ENCODE measurements at regions not wholly inside any gene's neighbourhood (a gene's known extent, or its start where the extent isn't known, plus 50 kb on each side); places are given as distances from the start of the nearest gene placed in this dataset.

GRCh38 chr18:45521777-45522176 lies 93.5 kb upstream of the SLC14A2 start:
- Histone ChIP-seq H2BK12ac (ENCODE audit: low read length) (no peak overlapping the region), H3K9me3 (replicated peaks in 1 of 2; ENCODE audit: control insufficient read depth in 2 of 2, insufficient read depth in 1 of 2, low read depth in 1 of 2, low read length in 2 of 2) (no peaks in the 10 kb centered on the region), H3K9ac (ENCODE audit: low read depth, low read length, poor library complexity) (no peak overlapping the region), H3K14ac (ENCODE audit: low read length) (no peak overlapping the region), H3K18ac (ENCODE audit: low read length) (no peak overlapping the region), H2BK5ac (ENCODE audit: low read length) (no peak overlapping the region), H3K4me2 (ENCODE audit: insufficient read depth, low read length, poor library complexity, severe bottlenecking) (no peak overlapping the region), H2BK15ac (ENCODE audit: low read length) (no peak overlapping the region), H3K23ac (ENCODE audit: low read depth, low read length, poor library complexity) (no peak overlapping the region), H2AK5ac (ENCODE audit: low read depth, low read length) (no peak overlapping the region), H2BK120ac (ENCODE audit: low read depth, low read length) (no peak overlapping the region), H4K8ac (ENCODE audit: low read depth, low read length) (no peak overlapping the region), H3K79me1 (ENCODE audit: low read depth, low read length) (no peaks in the 10 kb centered on the region), H3K4ac (ENCODE audit: low read length) (no peak overlapping the region), H3K27ac (replicated peaks; ENCODE audit: low read length) (no peak overlapping the region), H3K4me3 (ENCODE audit: low read length in 2 of 2) (no peak overlapping the region), H3K4me1 (ENCODE audit: control insufficient read depth in 2 of 2, insufficient read depth in 1 of 2, low read depth in 1 of 2, low read length in 2 of 2) (peaks cover 2 to 9% of the 10 kb centered on the region in 2 donors), H2AFZ (ENCODE audit: low read length) (no peak overlapping the region), H4K91ac (ENCODE audit: low read depth, low read length, poor library complexity) (no peak overlapping the region), H3K36me3 (replicated peaks in 1 of 2; ENCODE audit: control insufficient read depth in 2 of 2, insufficient read depth in 2 of 2, low read length in 2 of 2) (no peaks in the 10 kb centered on the region), H3K27me3 (ENCODE audit: control insufficient read depth in 3 of 3, insufficient read depth in 3 of 3, low read depth in 1 of 3, low read length in 3 of 3) (peaks cover 0 to 4% (median 0%) of the 10 kb centered on the region in 3 experiments)
- no CpG with 5 or more reads among the region's 3 CpGs for WGBS, 2 donors (ENCODE audit: extremely low coverage in 2 of 2, insufficient read length in 2 of 2, insufficient replicate concordance in 1 of 2)
- DNase-seq (ENCODE audit: low spot score): no peak

- Histone ChIP-seq H2BK5ac (ENCODE audit: low read length) (no peak overlapping the region), H4K8ac (ENCODE audit: low read depth, low read length) (no peak overlapping the region), H2BK15ac (ENCODE audit: low read length) (no peak overlapping the region), H3K4me3 (ENCODE audit: low read length in 2 of 2) (no peak overlapping the region), H3K36me3 (replicated peaks in 1 of 2; ENCODE audit: control insufficient read depth in 2 of 2, insufficient read depth in 2 of 2, low read length in 2 of 2) (no peaks in the 10 kb centered on the region), H2AK5ac (ENCODE audit: low read depth, low read length) (no peak overlapping the region), H3K27ac (replicated peaks; ENCODE audit: low read length) (no peak overlapping the region), H4K91ac (ENCODE audit: low read depth, low read length, poor library complexity) (no peak overlapping the region), H3K18ac (ENCODE audit: low read length) (no peak overlapping the region), H3K4ac (ENCODE audit: low read length) (no peak overlapping the region), H3K23ac (ENCODE audit: low read depth, low read length, poor library complexity) (no peak overlapping the region), H3K9ac (ENCODE audit: low read depth, low read length, poor library complexity) (no peak overlapping the region), H3K27me3 (ENCODE audit: control insufficient read depth in 3 of 3, insufficient read depth in 3 of 3, low read depth in 1 of 3, low read length in 3 of 3) (peaks cover 0 to 4% (median 0%) of the 10 kb centered on the region in 3 experiments), H2BK120ac (ENCODE audit: low read depth, low read length) (no peak overlapping the region), H3K14ac (ENCODE audit: low read length) (no peak overlapping the region), H3K79me1 (ENCODE audit: low read depth, low read length) (no peaks in the 10 kb centered on the region), H3K9me3 (replicated peaks in 1 of 2; ENCODE audit: control insufficient read depth in 2 of 2, insufficient read depth in 1 of 2, low read depth in 1 of 2, low read length in 2 of 2) (no peaks in the 10 kb centered on the region), H3K4me2 (ENCODE audit: insufficient read depth, low read length, poor library complexity, severe bottlenecking) (no peak overlapping the region), H3K4me1 (ENCODE audit: control insufficient read depth in 2 of 2, insufficient read depth in 1 of 2, low read depth in 1 of 2, low read length in 2 of 2) (peaks cover under 1 to 4% of the 10 kb centered on the region in 2 donors), H2AFZ (ENCODE audit: low read length) (no peak overlapping the region), H2BK12ac (ENCODE audit: low read length) (no peak overlapping the region)
- DNase-seq (ENCODE audit: low spot score): no peak
- WGBS, 2 donors (ENCODE audit: extremely low coverage in 2 of 2, insufficient read length in 2 of 2, insufficient replicate concordance in 1 of 2): no CpG with 5 or more reads among the region's 8 CpGs
Observed at GRCh38 chr18:45522371-45522770, 92.9 kb upstream of the SLC14A2 start.

- H3K23ac ChIP-seq (ENCODE audit: low read depth, low read length, poor library complexity): no peak overlapping the region
- no peak overlapping the region for H3K4me2 ChIP-seq (ENCODE audit: insufficient read depth, low read length, poor library complexity, severe bottlenecking)
Observed at GRCh38 chr18:45525301-45525700, 90.0 kb upstream of the SLC14A2 start.

GRCh38 chr18:45526114-45526841 lies 89.0 kb upstream of the SLC14A2 start:
- peaks cover 0 to 4% (median 0%) of the 10 kb centered on the region in 3 experiments for H3K27me3 ChIP-seq (ENCODE audit: control insufficient read depth in 3 of 3, insufficient read depth in 3 of 3, low read depth in 1 of 3, low read length in 3 of 3)
- H3K4me1 ChIP-seq (ENCODE audit: control insufficient read depth in 2 of 2, insufficient read depth in 1 of 2, low read depth in 1 of 2, low read length in 2 of 2): peaks cover 0 to 2% of the 10 kb centered on the region in 2 donors
- H2AFZ ChIP-seq (ENCODE audit: low read length): no peak overlapping the region
- H3K14ac ChIP-seq (ENCODE audit: low read length): no peak overlapping the region
- no peak overlapping the region for H3K4me3 ChIP-seq (ENCODE audit: low read length in 2 of 2)
- no peak overlapping the region for H2BK15ac ChIP-seq (ENCODE audit: low read length)
- H3K79me1 ChIP-seq (ENCODE audit: low read depth, low read length): no peaks in the 10 kb centered on the region
- no peak for DNase-seq (ENCODE audit: low spot score)
- H2BK5ac ChIP-seq (ENCODE audit: low read length): no peak overlapping the region
- no peak overlapping the region for H3K27ac ChIP-seq (replicated peaks; ENCODE audit: low read length)
- H4K8ac ChIP-seq (ENCODE audit: low read depth, low read length): no peak overlapping the region
- H3K36me3 ChIP-seq (replicated peaks in 1 of 2; ENCODE audit: control insufficient read depth in 2 of 2, insufficient read depth in 2 of 2, low read length in 2 of 2): no peaks in the 10 kb centered on the region
- H3K18ac ChIP-seq (ENCODE audit: low read length): no peak overlapping the region
- no peaks in the 10 kb centered on the region for H3K9me3 ChIP-seq (replicated peaks in 1 of 2; ENCODE audit: control insufficient read depth in 2 of 2, insufficient read depth in 1 of 2, low read depth in 1 of 2, low read length in 2 of 2)
- no peak overlapping the region for H2BK120ac ChIP-seq (ENCODE audit: low read depth, low read length)
- H3K4me2 ChIP-seq (ENCODE audit: insufficient read depth, low read length, poor library complexity, severe bottlenecking): no peak overlapping the region
- H4K91ac ChIP-seq (ENCODE audit: low read depth, low read length, poor library complexity): no peak overlapping the region
- H3K9ac ChIP-seq (ENCODE audit: low read depth, low read length, poor library complexity): no peak overlapping the region
- no peak overlapping the region for H3K4ac ChIP-seq (ENCODE audit: low read length)
- H2BK12ac ChIP-seq (ENCODE audit: low read length): no peak overlapping the region
- no peak overlapping the region for H3K23ac ChIP-seq (ENCODE audit: low read depth, low read length, poor library complexity)
- WGBS, 2 donors (ENCODE audit: extremely low coverage in 2 of 2, insufficient read length in 2 of 2, insufficient replicate concordance in 1 of 2): no CpG with 5 or more reads among the region's 3 CpGs
- H2AK5ac ChIP-seq (ENCODE audit: low read depth, low read length): no peak overlapping the region

More at GRCh38 chr18:45525301-45525700, 90.0 kb upstream of the SLC14A2 start:
- Histone ChIP-seq H2BK15ac (ENCODE audit: low read length) (no peak overlapping the region), H2BK12ac (ENCODE audit: low read length) (no peak overlapping the region), H3K18ac (ENCODE audit: low read length) (no peak overlapping the region), H3K4me1 (ENCODE audit: control insufficient read depth in 2 of 2, insufficient read depth in 1 of 2, low read depth in 1 of 2, low read length in 2 of 2) (peaks cover 0 to 2% of the 10 kb centered on the region in 2 donors), H3K36me3 (replicated peaks in 1 of 2; ENCODE audit: control insufficient read depth in 2 of 2, insufficient read depth in 2 of 2, low read length in 2 of 2) (no peaks in the 10 kb centered on the region), H2AK5ac (ENCODE audit: low read depth, low read length) (no peak overlapping the region), H3K4ac (ENCODE audit: low read length) (no peak overlapping the region), H4K8ac (ENCODE audit: low read depth, low read length) (no peak overlapping the region), H3K9ac (ENCODE audit: low read depth, low read length, poor library complexity) (no peak overlapping the region), H3K79me1 (ENCODE audit: low read depth, low read length) (no peaks in the 10 kb centered on the region), H3K14ac (ENCODE audit: low read length) (no peak overlapping the region), H3K27ac (replicated peaks; ENCODE audit: low read length) (no peak overlapping the region), H3K27me3 (ENCODE audit: control insufficient read depth in 3 of 3, insufficient read depth in 3 of 3, low read depth in 1 of 3, low read length in 3 of 3) (peaks cover 0 to 4% (median 0%) of the 10 kb centered on the region in 3 experiments), H2AFZ (ENCODE audit: low read length) (no peak overlapping the region), H4K91ac (ENCODE audit: low read depth, low read length, poor library complexity) (no peak overlapping the region), H3K4me3 (ENCODE audit: low read length in 2 of 2) (no peak overlapping the region), H2BK120ac (ENCODE audit: low read depth, low read length) (no peak overlapping the region), H3K9me3 (replicated peaks in 1 of 2; ENCODE audit: control insufficient read depth in 2 of 2, insufficient read depth in 1 of 2, low read depth in 1 of 2, low read length in 2 of 2) (no peaks in the 10 kb centered on the region), H2BK5ac (ENCODE audit: low read length) (no peak overlapping the region)
- no peak for DNase-seq (ENCODE audit: low spot score)
